HG03039 (cell line): ENCODE measurements at regions not wholly inside any gene's neighbourhood (a gene's known extent, or its start where the extent isn't known, plus 50 kb on each side); places are given as distances from the start of the nearest gene placed in this dataset.
"Not testable (repeated sequence)": the region's sequence is repeated elsewhere in the genome, so short reads cannot be mapped to it uniquely, and the experiment has no call there.

Source experiments
- ATAC-seq: cut with Tn5 transposase; IDR thresholded peaks from one replicate; pipeline ENCODE4 v1.9.1; 2021; ENCODE audit warnings: mild to moderate bottlenecking, moderate library complexity; ENCODE audit not compliant: unreplicated experiment

DNA sequence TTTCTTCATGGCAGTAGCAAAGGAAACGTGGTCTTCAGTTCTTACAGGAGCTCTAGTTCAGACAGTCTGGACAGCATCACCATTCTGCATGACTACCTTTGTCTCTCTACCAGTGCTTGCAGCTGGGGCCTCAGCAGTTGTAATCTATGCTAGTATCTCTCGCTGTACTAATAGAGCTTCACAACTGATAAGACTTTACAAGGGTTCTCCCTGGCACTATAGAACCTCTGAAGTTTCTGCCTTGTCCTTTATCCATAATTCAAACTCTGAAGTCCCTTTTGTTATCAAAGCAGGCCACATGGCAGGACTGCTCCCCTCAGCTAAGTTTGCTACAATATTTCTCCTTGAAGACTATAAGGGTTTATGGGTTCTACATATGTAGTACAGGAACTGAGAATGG, 842.1 kb upstream of the ADGRB3 start:
- ATAC-seq = no peak

GRCh38 chr6:67790569-67790968, 844.5 kb upstream of the ADGRB3 start:
- ATAC-seq = no peak

DNA sequence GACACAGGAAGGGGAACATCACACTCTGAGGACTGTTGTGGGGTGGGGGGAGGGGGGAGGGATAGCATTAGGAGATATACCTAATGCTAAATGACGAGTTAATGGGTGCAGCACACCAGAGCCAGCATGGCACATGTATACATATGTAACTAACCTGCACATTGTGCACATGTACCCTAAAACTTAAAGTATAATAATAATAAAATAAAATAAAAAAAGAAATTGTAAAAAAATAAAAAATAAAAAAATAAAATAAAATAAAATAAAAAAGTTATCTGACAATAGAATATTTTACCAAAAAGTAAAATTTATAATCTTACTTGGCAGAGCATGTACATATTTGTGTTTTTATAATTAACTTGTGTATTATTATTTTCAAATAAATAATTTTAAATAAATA, 848.0 kb upstream of the ADGRB3 start:
- not testable (repeated sequence) for ATAC-seq

- ATAC-seq = no peak
Measured at GRCh38 chr6:67779876-67780275, 855.2 kb upstream of the ADGRB3 start.

GRCh38 chr6:67775333-67775732, 859.7 kb upstream of the ADGRB3 start:
- no peak for ATAC-seq

DNA sequence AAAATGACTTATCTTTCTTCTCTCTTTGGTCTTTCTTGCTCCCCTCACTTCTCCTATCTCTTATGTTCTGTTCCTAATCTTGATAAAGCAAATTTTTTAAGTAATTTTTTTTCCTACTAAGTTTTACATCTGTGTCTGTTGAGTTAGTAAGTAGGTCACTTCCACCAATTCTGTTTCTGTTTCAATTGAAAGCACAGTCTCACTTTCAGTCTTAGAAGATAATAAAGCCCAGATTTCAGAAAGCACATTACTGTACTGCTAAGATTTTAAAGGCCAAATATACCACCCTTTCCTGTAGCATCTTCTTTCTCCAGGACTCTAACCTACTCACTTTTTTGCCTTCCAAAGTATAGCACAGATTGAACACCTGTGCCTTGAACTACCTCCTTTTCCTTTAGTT, 866.1 kb upstream of the ADGRB3 start:
- ATAC-seq = peak; percentile 67

GRCh38 chr6:67767046-67767822, 867.8 kb upstream of the ADGRB3 start:
- not testable (repeated sequence) for ATAC-seq

- ATAC-seq = no peak
Measured at GRCh38 chr6:67766057-67766456, 869.0 kb upstream of the ADGRB3 start.

- no peak for ATAC-seq
Measured at GRCh38 chr6:67759001-67759400, 876.1 kb upstream of the ADGRB3 start.

GRCh38 chr6:67757465-67758033, 877.5 kb upstream of the ADGRB3 start:
- ATAC-seq = no peak

DNA sequence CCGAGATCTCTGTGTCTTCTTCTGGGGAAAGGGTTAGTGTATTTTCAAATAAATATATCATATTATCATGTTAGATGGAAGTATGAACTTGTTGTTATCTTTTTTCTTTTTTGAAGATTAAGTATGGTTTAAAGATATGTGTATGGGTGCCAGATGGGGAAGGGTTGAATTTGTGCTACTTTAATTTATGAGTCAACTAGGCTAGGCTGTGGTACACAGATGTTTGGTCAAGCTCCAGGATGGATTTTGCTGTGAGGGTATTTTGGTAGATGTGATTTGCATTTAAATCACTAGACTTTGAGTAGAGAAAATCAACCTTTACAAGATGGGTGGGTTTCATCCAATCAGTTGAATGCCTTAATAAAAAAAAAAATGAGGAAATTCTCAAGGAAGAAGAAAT, 886.6 kb upstream of the ADGRB3 start:
- ATAC-seq = no peak

GRCh38 chr6:67736816-67737215, 898.3 kb upstream of the ADGRB3 start:
- ATAC-seq = no peak

- no peak for ATAC-seq
Measured at GRCh38 chr6:67736161-67736560, 898.9 kb upstream of the ADGRB3 start.

GRCh38 chr6:67735623-67736022, 899.5 kb upstream of the ADGRB3 start:
- ATAC-seq = no peak

GRCh38 chr6:67722861-67723261, 912.2 kb upstream of the ADGRB3 start:
- no peak for ATAC-seq

DNA sequence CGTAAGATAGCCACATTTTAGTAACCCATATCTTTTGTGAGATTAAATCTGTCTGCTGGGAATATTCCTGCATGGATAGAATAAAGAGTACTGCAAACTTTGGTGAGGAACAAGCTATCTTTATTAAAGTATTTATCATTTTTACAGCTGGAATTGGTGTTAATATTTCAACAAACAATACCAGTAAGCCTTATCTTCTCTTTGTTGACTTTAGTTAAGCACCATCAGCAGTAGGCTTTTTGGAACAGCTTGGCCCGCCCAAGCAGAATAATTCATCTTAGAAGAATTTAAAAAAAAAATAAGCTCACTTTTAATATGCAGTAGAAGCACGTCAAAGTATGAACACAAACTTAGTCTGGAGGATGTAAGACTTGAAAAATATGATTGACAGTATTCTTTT, 917.8 kb upstream of the ADGRB3 start:
- no peak for ATAC-seq

- no peak for ATAC-seq
Measured at GRCh38 chr6:67706388-67706787, 928.7 kb upstream of the ADGRB3 start.

- ATAC-seq = no peak
Measured at GRCh38 chr6:67698534-67698933, 936.5 kb upstream of the ADGRB3 start.

GRCh38 chr6:67694127-67694526, 941.0 kb upstream of the ADGRB3 start:
- ATAC-seq = no peak

GRCh38 chr6:67689329-67689728, 945.8 kb upstream of the ADGRB3 start:
- no peak for ATAC-seq

GRCh38 chr6:67687396-67687795, 947.7 kb upstream of the ADGRB3 start:
- no peak for ATAC-seq

DNA sequence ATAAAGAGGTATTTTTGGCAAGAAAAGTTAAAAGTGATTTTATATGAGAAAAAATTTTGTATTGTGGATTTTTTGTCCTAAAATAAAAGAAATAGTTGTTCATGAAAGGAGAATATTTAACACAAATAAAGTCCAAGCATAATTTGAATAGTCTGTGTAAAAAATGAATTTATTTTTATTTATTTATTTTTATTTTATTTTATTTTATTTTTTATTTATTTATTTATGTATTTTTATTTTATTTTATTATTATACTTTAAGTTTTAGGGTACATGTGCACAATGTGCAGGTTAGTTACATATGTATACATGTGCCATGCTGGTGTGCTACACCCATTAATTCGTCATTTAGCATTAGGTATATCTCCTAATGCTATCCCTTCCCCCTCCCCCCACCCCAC, 948.9 kb upstream of the ADGRB3 start:
- not testable (repeated sequence) for ATAC-seq

- no peak for ATAC-seq
Measured at GRCh38 chr6:67683960-67684359, 951.1 kb upstream of the ADGRB3 start.
